Tibial artery (tissue), 4 donors: ENCODE measurements at regions not wholly inside any gene's neighbourhood (a gene's known extent, or its start where the extent isn't known, plus 50 kb on each side); places are given as distances from the start of the nearest gene placed in this dataset.

ENCODE experiments used
- DNase-seq, 2 donors: peaks; one replicate each; pipeline ENCODE4 v3.0.0-alpha.2; 2019
- H3K27ac ChIP-seq, 2 donors: fragments of 200-600 bp; sonication (generic) in 1 of 2; 1 replicate in 1 of 2; 2 replicates in 1 of 2; pipeline ENCODE4 v1.5.1; 2018 to 2019; ENCODE audit warnings: mild to moderate bottlenecking in 1 of 2
- H3K27me3 ChIP-seq, 2 donors: fragments of 200-600 bp; sonication (generic) in 1 of 2; one replicate each; pipeline versions ENCODE4 v1.5.1 to v1.6.0; 2016 to 2019
- H3K36me3 ChIP-seq, 3 donors: fragments of 200-600 bp; sonication (generic) in 2 of 3; one replicate each; pipeline ENCODE4 v1.5.1; 2016 to 2019; ENCODE audit warnings: mild to moderate bottlenecking in 2 of 3
- H3K4me1 ChIP-seq, 4 donors: fragments of 200-600 bp; sonication (generic) in 2 of 4; 1 replicate in 3 of 4; 2 replicates in 1 of 4; pipeline ENCODE4 v1.5.1; 2016 to 2019
- H3K4me3 ChIP-seq, 2 donors: fragments of 200-600 bp; sonication (generic) in 1 of 2; 1 replicate in 1 of 2; 2 replicates in 1 of 2; pipeline ENCODE4 v1.5.1; 2018 to 2019; ENCODE audit warnings: mild to moderate bottlenecking in 2 of 2
- H3K9me3 ChIP-seq, 3 donors: fragments of 200-600 bp; sonication (generic) in 1 of 3; one replicate each; pipeline ENCODE4 v1.5.1; 2016 to 2019
- intact Hi-C: fragments of 100-400 bp; cut with DNase I; formaldehyde crosslinking; loops from one replicate; pipeline ENCODE4 v1.15.0; 2023; ENCODE audit warnings: low total_unique reads
- TF ChIP-seq, protein P1 (sequence below), 2 experiments: fragments of 200-600 bp in 1 of 2; fragments of 450-650 bp in 1 of 2; IDR thresholded peaks; one replicate each; pipeline ENCODE4 v1.5.1; 2017 to 2019; ENCODE audit warnings: antibody characterized with exemption in 2 of 2, mild to moderate bottlenecking in 1 of 2, moderate library complexity in 1 of 2

DNA sequence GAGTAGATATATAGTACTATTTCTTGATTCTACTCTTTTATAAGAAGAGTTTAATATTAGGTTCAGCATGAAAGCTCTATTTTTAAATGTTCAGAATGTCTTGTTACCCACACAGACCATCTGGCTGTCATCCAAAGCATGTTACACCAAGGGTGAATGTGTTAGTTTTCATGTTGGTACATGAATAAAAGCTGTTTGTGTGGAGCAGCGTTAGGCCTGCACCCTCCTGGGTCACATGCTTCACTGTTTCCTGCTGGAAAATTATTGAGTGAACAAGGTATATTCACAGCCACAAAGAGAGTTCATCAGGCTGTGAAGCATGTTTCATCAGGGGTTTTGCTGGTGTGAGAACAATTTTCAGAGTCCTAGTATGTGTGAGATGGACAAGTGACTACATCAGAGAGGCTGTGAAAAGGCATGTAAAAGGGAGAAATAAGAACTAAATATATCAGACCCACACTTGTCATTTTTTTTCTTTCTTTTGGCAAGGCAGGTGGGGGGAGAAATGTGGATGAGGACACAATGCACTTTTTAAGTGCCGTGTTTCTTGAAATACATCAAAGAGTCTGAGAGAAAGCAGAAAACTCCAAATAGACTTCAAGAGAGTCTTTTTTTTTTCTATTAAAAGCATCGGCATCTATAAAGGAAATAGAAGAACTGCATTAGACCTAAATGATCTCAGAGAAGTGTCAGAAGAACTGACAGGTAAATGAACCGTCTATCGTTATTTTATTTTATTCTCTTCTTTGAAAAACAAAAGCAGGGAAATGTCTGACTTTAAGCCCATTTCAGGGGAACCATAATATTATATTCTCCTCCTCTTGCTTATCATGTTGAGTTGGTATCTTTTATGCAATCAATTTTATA lies 2429.7 kb downstream of the PCDH7 start:
- Histone ChIP-seq H3K4me3 (no peak overlapping the region), H3K27ac (no peak overlapping the region), H3K9me3 (no peaks in the 10 kb centered on the region), H3K27me3 (no peaks in the 10 kb centered on the region), H3K4me1 (no peaks in the 10 kb centered on the region), H3K36me3 (no peaks in the 10 kb centered on the region)
- intact Hi-C loops = no loop called here
- TF ChIP-seq, protein P1, sequence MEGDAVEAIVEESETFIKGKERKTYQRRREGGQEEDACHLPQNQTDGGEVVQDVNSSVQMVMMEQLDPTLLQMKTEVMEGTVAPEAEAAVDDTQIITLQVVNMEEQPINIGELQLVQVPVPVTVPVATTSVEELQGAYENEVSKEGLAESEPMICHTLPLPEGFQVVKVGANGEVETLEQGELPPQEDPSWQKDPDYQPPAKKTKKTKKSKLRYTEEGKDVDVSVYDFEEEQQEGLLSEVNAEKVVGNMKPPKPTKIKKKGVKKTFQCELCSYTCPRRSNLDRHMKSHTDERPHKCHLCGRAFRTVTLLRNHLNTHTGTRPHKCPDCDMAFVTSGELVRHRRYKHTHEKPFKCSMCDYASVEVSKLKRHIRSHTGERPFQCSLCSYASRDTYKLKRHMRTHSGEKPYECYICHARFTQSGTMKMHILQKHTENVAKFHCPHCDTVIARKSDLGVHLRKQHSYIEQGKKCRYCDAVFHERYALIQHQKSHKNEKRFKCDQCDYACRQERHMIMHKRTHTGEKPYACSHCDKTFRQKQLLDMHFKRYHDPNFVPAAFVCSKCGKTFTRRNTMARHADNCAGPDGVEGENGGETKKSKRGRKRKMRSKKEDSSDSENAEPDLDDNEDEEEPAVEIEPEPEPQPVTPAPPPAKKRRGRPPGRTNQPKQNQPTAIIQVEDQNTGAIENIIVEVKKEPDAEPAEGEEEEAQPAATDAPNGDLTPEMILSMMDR (IDR thresholded peaks at IDR 0.05) = no peak
- no peak for DNase-seq

DNA sequence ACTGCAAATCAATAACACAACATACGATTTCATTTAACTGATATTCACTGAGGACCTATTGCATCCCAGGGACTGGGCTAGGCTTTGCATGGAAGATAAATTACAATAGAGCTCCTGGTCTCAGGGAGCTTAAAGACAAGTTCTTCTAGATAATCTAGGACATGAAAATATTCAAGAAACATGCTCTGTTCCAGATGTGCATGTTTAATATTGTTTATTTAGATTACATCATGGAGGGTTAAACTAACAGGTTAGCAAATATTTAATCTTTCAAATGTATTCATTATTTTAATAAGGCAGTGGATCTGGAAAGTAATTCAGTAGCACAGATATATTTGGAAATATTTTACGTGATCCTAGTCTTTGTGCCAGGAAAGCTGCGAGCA lies 2430.3 kb downstream of the PCDH7 start:
- Histone ChIP-seq H3K4me3 (no peak overlapping the region), H3K9me3 (no peaks in the 10 kb centered on the region), H3K36me3 (no peaks in the 10 kb centered on the region), H3K27me3 (no peaks in the 10 kb centered on the region), H3K27ac (no peak overlapping the region), H3K4me1 (no peaks in the 10 kb centered on the region)
- DNase-seq = no peak
- TF ChIP-seq, protein P1 (IDR thresholded peaks at IDR 0.05) = no peak
- intact Hi-C loops = no loop called here

DNA sequence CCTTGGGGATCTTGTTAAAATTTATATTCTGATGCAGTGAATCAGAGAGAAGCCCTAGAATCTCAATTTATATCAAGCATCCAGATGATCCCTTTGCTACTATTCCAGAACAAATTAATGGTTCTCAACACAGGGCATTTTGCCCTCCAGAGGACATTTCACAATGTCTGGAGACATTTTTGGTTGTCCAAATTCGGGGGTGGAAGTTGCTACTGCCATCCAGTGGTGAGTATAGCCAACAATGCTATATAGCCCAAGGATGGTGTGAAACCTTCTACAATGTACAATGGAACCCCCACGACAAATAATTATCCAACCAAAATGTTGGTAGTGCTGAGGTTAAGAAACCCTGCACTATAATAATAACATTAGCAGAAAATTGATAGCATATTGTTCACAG lies 2440.0 kb downstream of the PCDH7 start:
- no peak for DNase-seq
- Histone ChIP-seq H3K36me3 (no peaks in the 10 kb centered on the region), H3K4me3 (no peak overlapping the region), H3K9me3 (no peaks in the 10 kb centered on the region), H3K4me1 (no peaks in the 10 kb centered on the region), H3K27me3 (no peaks in the 10 kb centered on the region), H3K27ac (no peak overlapping the region)
- intact Hi-C loops = no loop called here
- TF ChIP-seq, protein P1 (IDR thresholded peaks at IDR 0.05) = peak in 1 of 2 experiments; percentile 6

DNA sequence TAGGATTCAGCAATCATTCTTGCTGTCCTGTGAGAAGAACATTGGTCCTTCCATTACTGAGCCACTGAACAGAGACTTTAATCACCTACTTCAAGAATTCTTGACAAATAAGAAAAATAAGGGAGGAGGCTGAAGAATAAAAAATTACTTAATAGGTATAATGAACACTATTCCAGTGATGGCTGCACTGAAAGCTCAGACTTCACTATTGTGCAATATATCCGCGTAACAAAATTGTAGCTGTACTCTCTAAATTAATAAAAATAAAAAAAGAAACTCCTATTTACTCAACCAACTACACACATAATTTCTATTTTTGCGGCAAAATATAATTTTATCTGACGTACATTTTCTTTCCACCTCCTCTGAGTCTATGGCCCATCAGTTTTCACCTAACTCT lies 2441.0 kb downstream of the PCDH7 start:
- Histone ChIP-seq H3K4me1 (no peaks in the 10 kb centered on the region), H3K27me3 (no peaks in the 10 kb centered on the region), H3K27ac (no peak overlapping the region), H3K36me3 (no peaks in the 10 kb centered on the region), H3K9me3 (no peaks in the 10 kb centered on the region), H3K4me3 (no peak overlapping the region)
- TF ChIP-seq, protein P1 (IDR thresholded peaks at IDR 0.05) = no peak
- intact Hi-C loops = no loop called here
- no peak for DNase-seq

DNA sequence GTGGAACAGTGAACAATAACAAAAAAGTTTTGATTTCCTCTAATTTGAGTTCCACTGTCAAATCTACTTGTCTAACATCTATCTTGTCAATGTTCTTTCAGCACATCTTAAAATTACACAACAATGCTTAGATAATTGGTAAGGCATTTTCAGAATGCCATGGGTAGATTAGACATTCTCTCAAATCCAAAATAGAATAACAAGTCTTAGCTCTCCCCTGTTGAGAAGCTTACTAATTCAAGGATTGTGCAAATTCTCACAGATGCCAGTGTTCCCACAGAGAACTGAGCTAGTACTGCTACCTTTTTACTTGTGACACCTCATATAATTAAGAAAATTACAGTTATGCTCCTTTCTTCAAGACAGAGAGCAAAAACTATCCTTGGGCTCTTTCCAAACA lies 2442.0 kb downstream of the PCDH7 start:
- TF ChIP-seq, protein P1 (IDR thresholded peaks at IDR 0.05) = no peak
- Histone ChIP-seq H3K4me3 (no peak overlapping the region), H3K36me3 (no peaks in the 10 kb centered on the region), H3K27me3 (no peaks in the 10 kb centered on the region), H3K4me1 (no peaks in the 10 kb centered on the region), H3K9me3 (no peaks in the 10 kb centered on the region), H3K27ac (no peak overlapping the region)
- DNase-seq = no peak
- intact Hi-C loops = no loop called here
